Caco-2 (cell line): ENCODE measurements at regions not wholly inside any gene's neighbourhood (a gene's known extent, or its start where the extent isn't known, plus 50 kb on each side); places are given as distances from the start of the nearest gene placed in this dataset.

Experiments used
- BruUV-seq: library from RNA; stranded (reverse); fragments of 400-500 nt; replicated peaks from 2 replicates; lab custom pipeline; 2021; lab: Mats Ljungman, UMichigan
- CTCF ChIA-PET: fragments of 300-600 bp; sonication (Branson Sonifier 250); formaldehyde crosslinking; loops from one replicate; lab custom pipeline; 2022; ENCODE audit warnings: antibody characterized with exemption; lab: Charles Lee
- POLR2A ChIA-PET: fragments of 300-600 bp; sonication (Branson Sonifier 250); formaldehyde crosslinking; loops from one replicate; lab custom pipeline; 2022; ENCODE audit warnings: antibody characterized with exemption; lab: Charles Lee
- DNase-seq, 2 experiments: peaks; one replicate each; pipeline versions ENCODE4 v3.0.0 to v3.0.0-alpha.2; 2020 to 2022
- H3K27me3 ChIP-seq: replicated peaks from 2 replicates; pipeline ENCODE4 v1.6.0; 2011; ENCODE audit warnings: low read length; ENCODE audit not compliant: control insufficient read depth, insufficient read depth
- H3K36me3 ChIP-seq: 2 replicates; pipeline ENCODE4 v1.5.1; 2011; ENCODE audit warnings: low read length; ENCODE audit not compliant: control insufficient read depth, insufficient read depth
- H3K4me1 ChIP-seq: fragments of 250-450 bp; sonication (Bioruptor Pico); 2 replicates; pipeline ENCODE4 v1.5.1; 2020; ENCODE audit warnings: mild to moderate bottlenecking
- H3K4me3 ChIP-seq: 2 replicates; pipeline ENCODE4 v1.5.1; 2011; ENCODE audit warnings: low read depth, mild to moderate bottlenecking, control low read depth, low read length
- H3K9me3 ChIP-seq: fragments of 250-450 bp; sonication (Bioruptor Pico); 2 replicates; pipeline ENCODE4 v1.5.1; 2020; ENCODE audit warnings: mild to moderate bottlenecking, moderate library complexity
- H3K27ac Mint-ChIP-seq: one replicate; pipeline ENCODE4 v1.8.0; 2022; ENCODE audit warnings: mixed read lengths; ENCODE audit not compliant: unreplicated experiment
- H3K27me3 Mint-ChIP-seq: one replicate; pipeline ENCODE4 v1.8.0; 2022; ENCODE audit warnings: mixed read lengths; ENCODE audit not compliant: insufficient read depth, unreplicated experiment
- H3K36me3 Mint-ChIP-seq: one replicate; pipeline ENCODE4 v1.8.0; 2022; ENCODE audit warnings: mild to moderate bottlenecking, mixed read lengths; ENCODE audit not compliant: insufficient read depth, unreplicated experiment
- H3K4me1 Mint-ChIP-seq: one replicate; pipeline ENCODE4 v1.8.0; 2022; ENCODE audit warnings: low read depth, mixed read lengths; ENCODE audit not compliant: unreplicated experiment
- H3K4me3 Mint-ChIP-seq: one replicate; pipeline ENCODE4 v1.8.0; 2022; ENCODE audit warnings: mild to moderate bottlenecking, moderate library complexity, mixed read lengths; ENCODE audit not compliant: unreplicated experiment
- H3K9me3 Mint-ChIP-seq: one replicate; pipeline ENCODE4 v1.8.0; 2022; ENCODE audit warnings: mixed read lengths; ENCODE audit not compliant: unreplicated experiment
- intact Hi-C: fragments of 100-400 bp; cut with micrococcal nuclease; formaldehyde crosslinking; loops from one replicate; pipeline ENCODE4 v1.10.0; 2022; ENCODE audit not compliant: unreplicated experiment
- TF ChIP-seq, protein P1 (sequence below), 2 experiments: fragments of 200-600 bp in 1 of 2; IDR thresholded peaks; 1 replicate in 1 of 2; 2 replicates in 1 of 2; pipeline versions ENCODE4 v1.5.1 to v1.8.0; 2011 to 2022; ENCODE audit warnings: antibody characterized with exemption in 1 of 2, control low read depth in 1 of 2, inconsistent platforms in 1 of 2, low read depth in 1 of 2, low read length in 1 of 2, mild to moderate bottlenecking in 1 of 2, moderate library complexity in 1 of 2; ENCODE audit not compliant: insufficient read depth in 1 of 2, severe bottlenecking in 1 of 2, unreplicated experiment in 1 of 2

GRCh38 chr13:90632184-90632583, 715.3 kb upstream of the MIR17HG start:
- BruUV-seq, result no TSS peak
- TF ChIP-seq, protein P1, sequence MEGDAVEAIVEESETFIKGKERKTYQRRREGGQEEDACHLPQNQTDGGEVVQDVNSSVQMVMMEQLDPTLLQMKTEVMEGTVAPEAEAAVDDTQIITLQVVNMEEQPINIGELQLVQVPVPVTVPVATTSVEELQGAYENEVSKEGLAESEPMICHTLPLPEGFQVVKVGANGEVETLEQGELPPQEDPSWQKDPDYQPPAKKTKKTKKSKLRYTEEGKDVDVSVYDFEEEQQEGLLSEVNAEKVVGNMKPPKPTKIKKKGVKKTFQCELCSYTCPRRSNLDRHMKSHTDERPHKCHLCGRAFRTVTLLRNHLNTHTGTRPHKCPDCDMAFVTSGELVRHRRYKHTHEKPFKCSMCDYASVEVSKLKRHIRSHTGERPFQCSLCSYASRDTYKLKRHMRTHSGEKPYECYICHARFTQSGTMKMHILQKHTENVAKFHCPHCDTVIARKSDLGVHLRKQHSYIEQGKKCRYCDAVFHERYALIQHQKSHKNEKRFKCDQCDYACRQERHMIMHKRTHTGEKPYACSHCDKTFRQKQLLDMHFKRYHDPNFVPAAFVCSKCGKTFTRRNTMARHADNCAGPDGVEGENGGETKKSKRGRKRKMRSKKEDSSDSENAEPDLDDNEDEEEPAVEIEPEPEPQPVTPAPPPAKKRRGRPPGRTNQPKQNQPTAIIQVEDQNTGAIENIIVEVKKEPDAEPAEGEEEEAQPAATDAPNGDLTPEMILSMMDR (IDR thresholded peaks at IDR 0.05; ENCODE audit: insufficient read depth in 1 of 2, low read depth in 1 of 2, low read length in 1 of 2, severe bottlenecking in 1 of 2, unreplicated experiment in 1 of 2), result no peak
- Mint-ChIP-seq H3K4me1 (no peaks in the 10 kb centered on the region), H3K27ac (no peak overlapping the region), H3K9me3 (no peaks in the 10 kb centered on the region), H3K27me3 (no peaks in the 10 kb centered on the region), H3K4me3 (no peak overlapping the region), H3K36me3 (no peaks in the 10 kb centered on the region)
- POLR2A ChIA-PET, result no interaction called here
- H3K4me1 ChIP-seq, result no peaks in the 10 kb centered on the region
- no peaks in the 10 kb centered on the region for H3K27me3 ChIP-seq
- no peak overlapping the region for H3K4me3 ChIP-seq
- intact Hi-C loops, result no loop called here
- no peaks in the 10 kb centered on the region for H3K9me3 ChIP-seq
- CTCF ChIA-PET, result no interaction called here
- H3K36me3 ChIP-seq, result no peaks in the 10 kb centered on the region
- DNase-seq, result no peak

DNA sequence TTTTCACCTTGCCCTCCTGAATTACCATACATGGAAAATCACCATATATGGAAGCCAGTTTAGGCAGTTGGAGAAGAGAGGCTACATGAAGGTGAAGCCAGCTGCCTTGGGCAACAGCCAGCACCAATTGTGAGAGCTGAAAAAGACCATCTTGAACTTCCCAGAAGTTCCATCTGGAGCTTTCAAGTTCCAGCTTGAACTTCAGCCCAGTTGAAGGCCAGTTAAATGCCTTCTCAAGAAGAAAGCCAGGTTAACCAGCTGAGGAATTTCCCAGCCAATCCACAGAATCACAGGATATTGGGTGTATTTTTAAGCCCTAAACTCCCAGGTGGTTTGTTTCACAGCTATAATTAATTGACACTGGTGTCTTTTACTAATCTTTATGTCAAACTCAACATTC, 713.6 kb upstream of the MIR17HG start:
- Mint-ChIP-seq H3K27ac (no peak overlapping the region), H3K4me1 (no peaks in the 10 kb centered on the region), H3K9me3 (no peaks in the 10 kb centered on the region), H3K27me3 (no peaks in the 10 kb centered on the region), H3K4me3 (no peak overlapping the region), H3K36me3 (no peaks in the 10 kb centered on the region)
- Histone ChIP-seq H3K27me3 (no peaks in the 10 kb centered on the region), H3K9me3 (no peaks in the 10 kb centered on the region), H3K36me3 (no peaks in the 10 kb centered on the region), H3K4me3 (no peak overlapping the region), H3K4me1 (no peaks in the 10 kb centered on the region)
- POLR2A ChIA-PET, result no interaction called here
- CTCF ChIA-PET, result no interaction called here
- TF ChIP-seq, protein P1 (IDR thresholded peaks at IDR 0.05; ENCODE audit: insufficient read depth in 1 of 2, low read depth in 1 of 2, low read length in 1 of 2, severe bottlenecking in 1 of 2, unreplicated experiment in 1 of 2), result no peak
- DNase-seq, result no peak
- intact Hi-C loops, result no loop called here
- BruUV-seq, result no TSS peak

DNA sequence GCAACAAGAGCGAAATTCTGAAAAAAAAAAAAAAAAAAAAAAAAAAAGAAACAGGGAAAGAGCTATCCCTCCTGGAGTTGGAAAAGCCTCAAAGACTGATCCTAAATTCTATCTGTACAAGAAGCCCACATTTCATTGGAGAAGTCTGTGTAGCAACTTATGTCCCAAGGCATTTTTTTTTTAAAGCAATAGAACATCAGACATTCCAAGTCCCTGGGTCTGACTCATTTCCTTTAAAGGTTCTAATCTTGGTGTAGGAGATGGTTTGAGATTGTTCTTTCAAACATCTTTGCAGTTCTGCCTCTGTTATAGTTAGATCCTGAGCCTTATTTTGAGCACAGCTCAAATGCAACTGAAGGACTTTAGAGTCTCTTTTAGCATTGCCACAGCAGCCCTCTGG, 706.5 kb upstream of the MIR17HG start:
- H3K27me3 ChIP-seq, result no peaks in the 10 kb centered on the region
- no peaks in the 10 kb centered on the region for H3K4me1 Mint-ChIP-seq
- H3K4me1 ChIP-seq, result no peaks in the 10 kb centered on the region
- H3K9me3 ChIP-seq, result no peaks in the 10 kb centered on the region
- H3K27me3 Mint-ChIP-seq, result no peaks in the 10 kb centered on the region
- POLR2A ChIA-PET, result no interaction called here
- no peaks in the 10 kb centered on the region for H3K36me3 Mint-ChIP-seq
- no TSS peak for BruUV-seq
- TF ChIP-seq, protein P1 (IDR thresholded peaks at IDR 0.05; ENCODE audit: insufficient read depth in 1 of 2, low read depth in 1 of 2, low read length in 1 of 2, severe bottlenecking in 1 of 2, unreplicated experiment in 1 of 2), result no peak
- H3K36me3 ChIP-seq, result no peaks in the 10 kb centered on the region
- DNase-seq, result no peak
- intact Hi-C loops, result no loop called here
- H3K27ac Mint-ChIP-seq, result no peak overlapping the region
- CTCF ChIA-PET, result no interaction called here
- peaks cover 11% of the 10 kb centered on the region for H3K9me3 Mint-ChIP-seq
- no peak overlapping the region for H3K4me3 Mint-ChIP-seq
- no peak overlapping the region for H3K4me3 ChIP-seq
